PC-3 (cell line): ENCODE measurements at regions not wholly inside any gene's neighbourhood (a gene's known extent, or its start where the extent isn't known, plus 50 kb on each side); places are given as distances from the start of the nearest gene placed in this dataset.

Source experiments
- ATAC-seq: fragments of 200-7000 bp; cut with Tn5 transposase; 2 replicates; pipeline ENCODE4 v1.9.1; 2020; ENCODE audit warnings: mild to moderate bottlenecking, moderate library complexity
- BruUV-seq: library from RNA; stranded (reverse); fragments of 400-500 nt; replicated peaks from 2 replicates; lab custom pipeline; 2021; lab: Mats Ljungman, UMichigan
- CTCF ChIA-PET: fragments of 300-600 bp; sonication (Branson Sonifier 250); formaldehyde crosslinking; loops from one replicate; lab custom pipeline; 2022; ENCODE audit warnings: antibody characterized with exemption; lab: Charles Lee
- POLR2A ChIA-PET: fragments of 300-600 bp; sonication (Branson Sonifier 250); formaldehyde crosslinking; loops from one replicate; lab custom pipeline; 2022; ENCODE audit warnings: antibody characterized with exemption; ENCODE audit not compliant: unreplicated experiment; lab: Charles Lee
- DNase-seq: peaks from one replicate; pipeline ENCODE4 v3.0.0-alpha.2; 2015
- H2AFZ ChIP-seq: fragments of 300-600 bp; sonication (generic); 2 replicates; pipeline ENCODE4 v1.6.0; 2016; ENCODE audit warnings: antibody characterized with exemption, low read length
- H3F3A ChIP-seq: fragments of 300-600 bp; sonication (generic); one replicate; pipeline ENCODE4 v1.6.0; 2017; ENCODE audit warnings: antibody characterized with exemption, low read length, control low read depth, mild to moderate bottlenecking; ENCODE audit not compliant: unreplicated experiment
- H3K27ac ChIP-seq: fragments of 300-600 bp; sonication (generic); 2 replicates; pipeline ENCODE4 v1.5.1; 2016; ENCODE audit warnings: mild to moderate bottlenecking, low read length
- H3K27me3 ChIP-seq: fragments of 300-600 bp; sonication (generic); 2 replicates; pipeline ENCODE4 v1.6.1; 2016; ENCODE audit warnings: low read length, mixed read lengths
- H3K36me3 ChIP-seq: fragments of 300-600 bp; sonication (generic); 2 replicates; pipeline ENCODE4 v1.6.1; 2016; ENCODE audit warnings: low read depth, mixed run types, low read length, mixed read lengths
- H3K4me1 ChIP-seq: fragments of 300-600 bp; sonication (generic); 2 replicates; pipeline ENCODE4 v1.5.1; 2016; ENCODE audit warnings: low read length; ENCODE audit not compliant: insufficient read depth
- H3K4me2 ChIP-seq: fragments of 300-600 bp; sonication (generic); 2 replicates; pipeline ENCODE4 v1.6.0; 2016; ENCODE audit warnings: low read length
- H3K4me3 ChIP-seq: fragments of 300-600 bp; sonication (generic); 2 replicates; pipeline ENCODE4 v1.5.1; 2016; ENCODE audit warnings: mild to moderate bottlenecking, low read length, mixed read lengths
- H3K79me2 ChIP-seq: fragments of 300-600 bp; sonication (generic); 2 replicates; pipeline ENCODE4 v1.6.1; 2017; ENCODE audit warnings: low read length, mixed read lengths
- H3K9ac ChIP-seq: fragments of 300-600 bp; sonication (generic); 2 replicates; pipeline ENCODE4 v1.6.0; 2016; ENCODE audit warnings: mild to moderate bottlenecking, low read length
- H3K9me2 ChIP-seq: fragments of 300-600 bp; sonication (generic); replicated peaks from 2 replicates; pipeline ENCODE4 v1.6.1; 2016; ENCODE audit warnings: mixed run types, low read length, mixed read lengths
- H3K9me3 ChIP-seq: fragments of 300-600 bp; sonication (generic); 2 replicates; pipeline ENCODE4 v1.6.1; 2016; ENCODE audit warnings: low read length, mixed read lengths
- H4K20me1 ChIP-seq: fragments of 300-600 bp; sonication (generic); 2 replicates; pipeline ENCODE4 v1.6.1; 2016; ENCODE audit warnings: low read length, mixed read lengths
- EZH2 ChIP-seq: fragments of 300-600 bp; sonication (generic); IDR thresholded peaks from one replicate; pipeline ENCODE4 v1.6.1; 2017; ENCODE audit warnings: antibody characterized with exemption, mild to moderate bottlenecking, low read length; ENCODE audit not compliant: unreplicated experiment
- EZH2phosphoT487 ChIP-seq: fragments of 300-600 bp; sonication (generic); IDR thresholded peaks from 2 replicates; pipeline ENCODE4 v1.6.1; 2018; ENCODE audit warnings: mild to moderate bottlenecking, antibody characterized with exemption, low read length, borderline replicate concordance
- intact Hi-C: fragments of 100-400 bp; cut with micrococcal nuclease; formaldehyde crosslinking; loops from 2 replicates; pipeline ENCODE4 v1.9.0; 2023
- TF ChIP-seq, protein P1 (sequence below): fragments of 300-600 bp; sonication (generic); conservative IDR thresholded peaks from 2 replicates; pipeline ENCODE4 v1.5.1; 2017; ENCODE audit warnings: antibody characterized with exemption, low read depth, mild to moderate bottlenecking, low read length

DNA sequence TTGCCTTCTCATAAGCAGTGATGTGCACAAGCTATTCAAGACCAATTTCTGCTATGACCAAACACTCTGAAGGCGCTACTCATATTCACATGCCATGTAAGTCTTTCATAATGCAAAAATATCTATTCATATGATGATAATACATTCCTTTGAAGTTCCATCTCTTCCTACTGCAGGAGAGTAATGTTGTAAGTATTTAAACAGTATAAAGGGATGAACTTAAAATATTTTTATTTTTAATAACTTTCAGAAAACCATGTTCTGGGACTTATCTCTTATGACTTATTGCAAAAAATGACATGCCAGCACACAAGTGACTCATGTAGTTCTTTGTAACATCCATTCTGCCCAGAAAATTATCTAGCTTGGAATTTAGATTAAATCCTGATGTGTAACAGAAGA is 376.4 kb downstream of the KCTD16 start:
- Histone ChIP-seq H3K9me3 (no peaks in the 10 kb centered on the region), H2AFZ (no peak overlapping the region), H3F3A (no peaks in the 10 kb centered on the region), H4K20me1 (no peaks in the 10 kb centered on the region), H3K79me2 (no peaks in the 10 kb centered on the region), H3K4me3 (no peak overlapping the region), H3K4me2 (no peak overlapping the region), H3K27ac (no peak overlapping the region), H3K9ac (no peak overlapping the region), H3K27me3 (no peaks in the 10 kb centered on the region), H3K36me3 (no peaks in the 10 kb centered on the region), H3K4me1 (no peaks in the 10 kb centered on the region), H3K9me2 (no peaks in the 10 kb centered on the region)
- CTCF ChIA-PET = no interaction called here
- DNase-seq (no peak), ATAC-seq (no peak)
- TF ChIP-seq EZH2 (no peak), EZH2phosphoT487 (no peak)
- intact Hi-C loops = no loop called here
- POLR2A ChIA-PET = no interaction called here
- no TSS peak for BruUV-seq

DNA sequence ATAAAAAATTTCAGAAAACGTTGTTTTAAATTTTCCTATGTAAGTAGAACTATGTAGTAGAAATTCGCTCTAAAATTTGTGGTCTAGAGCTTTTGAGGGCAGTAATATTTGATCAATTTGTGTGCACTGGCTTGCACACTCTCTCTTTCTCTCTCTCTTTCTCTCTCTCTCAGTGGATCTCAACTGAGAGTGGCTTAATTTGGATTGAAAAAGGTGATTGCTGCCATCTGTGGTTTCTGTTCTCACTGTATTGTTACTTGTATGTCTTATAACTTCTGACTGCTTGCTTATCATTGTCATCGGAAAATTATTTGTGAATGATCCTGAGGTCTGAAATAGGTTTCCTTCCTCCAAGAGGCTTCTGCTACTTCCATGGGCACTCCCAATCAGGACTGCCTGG is 368.2 kb downstream of the KCTD16 start:
- intact Hi-C loops = no loop called here
- Histone ChIP-seq H3K79me2 (no peaks in the 10 kb centered on the region), H3K4me3 (no peak overlapping the region), H3F3A (no peaks in the 10 kb centered on the region), H3K9ac (no peak overlapping the region), H3K27ac (no peak overlapping the region), H3K27me3 (no peaks in the 10 kb centered on the region), H2AFZ (no peak overlapping the region), H3K4me1 (no peaks in the 10 kb centered on the region), H4K20me1 (no peaks in the 10 kb centered on the region), H3K4me2 (no peak overlapping the region), H3K36me3 (no peaks in the 10 kb centered on the region), H3K9me2 (no peaks in the 10 kb centered on the region), H3K9me3 (no peaks in the 10 kb centered on the region)
- DNase-seq = no peak
- CTCF ChIA-PET = no interaction called here
- TF ChIP-seq, protein P1, sequence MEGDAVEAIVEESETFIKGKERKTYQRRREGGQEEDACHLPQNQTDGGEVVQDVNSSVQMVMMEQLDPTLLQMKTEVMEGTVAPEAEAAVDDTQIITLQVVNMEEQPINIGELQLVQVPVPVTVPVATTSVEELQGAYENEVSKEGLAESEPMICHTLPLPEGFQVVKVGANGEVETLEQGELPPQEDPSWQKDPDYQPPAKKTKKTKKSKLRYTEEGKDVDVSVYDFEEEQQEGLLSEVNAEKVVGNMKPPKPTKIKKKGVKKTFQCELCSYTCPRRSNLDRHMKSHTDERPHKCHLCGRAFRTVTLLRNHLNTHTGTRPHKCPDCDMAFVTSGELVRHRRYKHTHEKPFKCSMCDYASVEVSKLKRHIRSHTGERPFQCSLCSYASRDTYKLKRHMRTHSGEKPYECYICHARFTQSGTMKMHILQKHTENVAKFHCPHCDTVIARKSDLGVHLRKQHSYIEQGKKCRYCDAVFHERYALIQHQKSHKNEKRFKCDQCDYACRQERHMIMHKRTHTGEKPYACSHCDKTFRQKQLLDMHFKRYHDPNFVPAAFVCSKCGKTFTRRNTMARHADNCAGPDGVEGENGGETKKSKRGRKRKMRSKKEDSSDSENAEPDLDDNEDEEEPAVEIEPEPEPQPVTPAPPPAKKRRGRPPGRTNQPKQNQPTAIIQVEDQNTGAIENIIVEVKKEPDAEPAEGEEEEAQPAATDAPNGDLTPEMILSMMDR = no peak
- TF ChIP-seq EZH2 (no peak), EZH2phosphoT487 (no peak)
- POLR2A ChIA-PET = interaction anchor here (1.0 kb wide), 1 partner anchor 8 kb away, joined by 3 read pairs; no protein-coding TSS in a partner anchor
- BruUV-seq = no TSS peak
- ATAC-seq = no peak
